ENCODE measurements at regions not wholly inside any gene's neighbourhood (a gene's known extent, or its start where the extent isn't known, plus 50 kb on each side); places are given as distances from the start of the nearest gene placed in this dataset.

GRCh38 chr10:55311848-55312635 lies 511.0 kb upstream of the PCDH15 start:
- TF ChIP-seq CTCF (IDR thresholded peaks at IDR 0.05) (no peak), EZH2 (IDR thresholded peaks at IDR 0.05) (no peak), EZH2phosphoT487 (IDR thresholded peaks at IDR 0.05) (no peak)

All from neural progenitor cell (in vitro differentiated cells).